Fibroblast of skin of abdomen (primary cell): ENCODE measurements at regions not wholly inside any gene's neighbourhood (a gene's known extent, or its start where the extent isn't known, plus 50 kb on each side); places are given as distances from the start of the nearest gene placed in this dataset.
A peak's percentile ranks its signal among the peaks of the same experiment; 100 is the strongest.

Source experiments
- DNase-seq: peaks from one replicate; pipeline ENCODE4 v3.0.0-alpha.2; 2013

- no peak for DNase-seq
These were observed 96.2 kb upstream of the ATP6AP2 start for GRCh38 chrX:40484408-40485091.

GRCh38 chrX:40483502-40483901 lies 97.3 kb upstream of the ATP6AP2 start:
- DNase-seq = no peak

GRCh38 chrX:40479777-40480318 lies 100.9 kb upstream of the ATP6AP2 start:
- DNase-seq = no peak

GRCh38 chrX:40478474-40479065 lies 102.2 kb upstream of the ATP6AP2 start:
- DNase-seq = no peak

GRCh38 chrX:40476958-40477357 lies 103.8 kb upstream of the ATP6AP2 start:
- no peak for DNase-seq

- no peak for DNase-seq
These were observed 106.1 kb upstream of the ATP6AP2 start for GRCh38 chrX:40474645-40475044.

GRCh38 chrX:40474205-40474626 lies 106.6 kb upstream of the ATP6AP2 start:
- DNase-seq = peak; percentile 43

GRCh38 chrX:40473460-40474204 lies 107.1 kb upstream of the ATP6AP2 start:
- no peak for DNase-seq

GRCh38 chrX:40471965-40472648 lies 108.7 kb upstream of the ATP6AP2 start:
- DNase-seq = peak; percentile 90

GRCh38 chrX:40470830-40471429 lies 109.8 kb upstream of the ATP6AP2 start:
- DNase-seq = no peak

- no peak for DNase-seq
These were observed 111.5 kb upstream of the ATP6AP2 start for GRCh38 chrX:40469316-40469715.

- DNase-seq = peak; percentile 47
These were observed 112.5 kb upstream of the ATP6AP2 start for GRCh38 chrX:40468033-40468846.

- DNase-seq = no peak
These were observed 113.3 kb upstream of the ATP6AP2 start for GRCh38 chrX:40467454-40467853.

GRCh38 chrX:40465735-40466551 lies 114.8 kb upstream of the ATP6AP2 start:
- peak; percentile 9 for DNase-seq

GRCh38 chrX:40462795-40463194 lies 118.0 kb upstream of the ATP6AP2 start:
- peak; percentile 14 for DNase-seq

GRCh38 chrX:40460926-40461325 lies 119.8 kb upstream of the ATP6AP2 start:
- no peak for DNase-seq

- no peak for DNase-seq
These were observed 121.1 kb upstream of the ATP6AP2 start for GRCh38 chrX:40459571-40460158.

GRCh38 chrX:40457406-40457805 lies 123.4 kb upstream of the ATP6AP2 start:
- DNase-seq = no peak

- DNase-seq = no peak
These were observed 128.7 kb upstream of the ATP6AP2 start for GRCh38 chrX:40452031-40452430.
